ENCODE measurements at regions not wholly inside any gene's neighbourhood (a gene's known extent, or its start where the extent isn't known, plus 50 kb on each side); places are given as distances from the start of the nearest gene placed in this dataset.

GRCh38 chr6:134642819-134643218 is 307.1 kb downstream of the ALDH8A1 start:
- TF ChIP-seq PATZ1 (CRISPR knock-in tag; IDR thresholded peaks at IDR 0.05; ENCODE audit: borderline replicate concordance) (no peak), ARNTL (CRISPR knock-in tag; IDR thresholded peaks at IDR 0.05; ENCODE audit: borderline replicate concordance, low read depth) (no peak), ZFP3 (CRISPR knock-in tag; IDR thresholded peaks at IDR 0.05) (no peak), ZNF565 (CRISPR knock-in tag; conservative IDR thresholded peaks at IDR 0.05; ENCODE audit: low read depth) (no peak), OSR1 (CRISPR knock-in tag; IDR thresholded peaks at IDR 0.05) (no peak), PPARA (CRISPR knock-in tag; IDR thresholded peaks at IDR 0.05; ENCODE audit: borderline replicate concordance) (no peak), ZC3H10 (CRISPR knock-in tag; IDR thresholded peaks at IDR 0.05) (no peak), POU6F1 (CRISPR knock-in tag; IDR thresholded peaks at IDR 0.05; ENCODE audit: borderline replicate concordance, low read depth) (no peak), TSHZ2 (CRISPR knock-in tag; IDR thresholded peaks at IDR 0.05) (no peak)
- TF ChIP-seq, protein P1, sequence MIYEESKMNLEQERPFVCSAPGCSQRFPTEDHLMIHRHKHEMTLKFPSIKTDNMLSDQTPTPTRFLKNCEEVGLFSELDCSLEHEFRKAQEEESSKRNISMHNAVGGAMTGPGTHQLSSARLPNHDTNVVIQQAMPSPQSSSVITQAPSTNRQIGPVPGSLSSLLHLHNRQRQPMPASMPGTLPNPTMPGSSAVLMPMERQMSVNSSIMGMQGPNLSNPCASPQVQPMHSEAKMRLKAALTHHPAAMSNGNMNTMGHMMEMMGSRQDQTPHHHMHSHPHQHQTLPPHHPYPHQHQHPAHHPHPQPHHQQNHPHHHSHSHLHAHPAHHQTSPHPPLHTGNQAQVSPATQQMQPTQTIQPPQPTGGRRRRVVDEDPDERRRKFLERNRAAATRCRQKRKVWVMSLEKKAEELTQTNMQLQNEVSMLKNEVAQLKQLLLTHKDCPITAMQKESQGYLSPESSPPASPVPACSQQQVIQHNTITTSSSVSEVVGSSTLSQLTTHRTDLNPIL (CRISPR knock-in tag; IDR thresholded peaks at IDR 0.05; ENCODE audit: low read depth): no peak

All from SK-N-SH treated with all-trans-retinoic acid at 6 μM for 48 hours (cell line).